ENCODE measurements at regions not wholly inside any gene's neighbourhood (a gene's known extent, or its start where the extent isn't known, plus 50 kb on each side); places are given as distances from the start of the nearest gene placed in this dataset.
A peak's percentile ranks its signal among the peaks of the same experiment; 100 is the strongest.

DNA sequence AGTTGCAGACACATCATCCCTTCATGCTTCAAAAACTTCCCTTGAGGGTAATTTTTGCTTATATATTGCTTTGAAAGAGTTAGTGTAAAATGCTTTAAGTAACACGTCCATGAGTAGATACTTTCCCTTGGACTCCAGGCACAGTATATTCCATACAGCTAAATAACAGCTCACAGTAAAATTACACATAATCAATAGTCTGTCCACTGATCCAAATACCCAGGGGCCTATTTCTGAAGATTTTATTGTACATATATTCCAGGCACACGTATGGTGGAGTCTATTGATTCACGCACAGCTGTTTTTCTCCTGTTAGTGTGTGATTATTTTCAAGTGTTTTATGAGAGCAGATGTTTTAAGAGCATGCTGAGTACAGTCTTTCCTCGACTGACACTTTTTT is 223.7 kb upstream of the GRAMD2B start:
- intact Hi-C loops (cut with DNase I): no loop called here

DNA sequence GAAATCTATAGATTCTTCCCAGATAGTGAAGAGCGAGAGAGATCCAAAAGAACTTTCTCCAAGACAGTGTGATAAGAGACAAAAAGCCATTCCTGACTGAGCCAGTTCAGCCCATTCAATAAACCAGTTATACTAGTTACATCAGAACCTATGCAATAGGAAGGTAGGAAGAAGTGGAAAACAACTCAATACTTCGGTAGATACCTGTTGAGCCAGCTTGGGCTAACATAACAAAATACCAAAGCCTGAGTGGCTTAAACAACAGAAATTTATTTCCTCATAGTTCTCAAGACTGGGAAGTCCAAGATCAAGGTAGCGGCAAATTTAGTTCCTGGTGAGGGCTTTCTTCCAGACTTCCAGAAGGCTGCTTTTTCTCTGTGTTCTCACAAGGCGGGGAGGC is 214.5 kb upstream of the GRAMD2B start:
- intact Hi-C loops (cut with DNase I): no loop called here
- ATAC-seq (ENCODE audit: poor library complexity) (no peak), DNase-seq (no peak)

More for the DNA sequence above, 223.7 kb upstream of the GRAMD2B start:
- no peak for DNase-seq
- no peak for ATAC-seq (ENCODE audit: poor library complexity)

DNA sequence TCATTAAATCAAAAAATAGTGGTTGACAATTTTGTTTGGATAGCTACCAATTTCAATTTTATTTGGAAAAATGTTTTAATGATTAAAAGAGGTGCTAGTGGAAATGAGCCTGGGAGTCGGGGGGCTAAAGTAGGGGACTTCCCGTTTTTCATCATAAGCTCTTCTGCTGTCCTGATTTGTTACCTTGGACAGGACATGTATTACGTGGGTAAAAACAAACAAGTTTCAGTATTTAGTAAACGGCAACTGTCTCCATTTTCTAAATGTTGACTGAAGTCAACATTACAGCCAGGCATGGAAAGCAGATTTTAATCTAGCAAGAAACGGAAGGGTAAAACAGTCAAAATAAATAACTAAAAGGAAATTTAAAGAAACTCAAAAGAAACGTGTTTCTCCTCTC is 212.3 kb upstream of the GRAMD2B start:
- intact Hi-C loops (cut with DNase I): no loop called here
- DNase-seq: no peak

DNA sequence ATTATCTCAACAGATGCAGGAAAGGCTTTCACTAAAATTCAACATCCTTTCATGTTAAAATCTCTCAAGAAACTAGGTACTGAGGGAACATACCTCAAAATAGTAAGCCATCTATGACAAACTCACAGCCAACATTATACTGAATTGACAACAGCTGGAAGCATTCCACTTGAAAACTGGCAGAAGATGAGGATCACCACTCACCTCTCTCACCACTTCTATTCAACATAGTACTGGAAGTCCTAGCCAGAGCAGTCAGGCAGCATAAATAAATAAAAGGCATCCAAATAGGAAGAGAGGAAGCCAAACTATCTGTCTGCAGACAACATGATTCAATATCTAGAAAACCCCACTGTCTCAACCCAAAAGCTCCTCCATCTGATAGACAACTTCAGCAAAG is 203.6 kb upstream of the GRAMD2B start:
- intact Hi-C loops (cut with DNase I): no loop called here
- peak; percentile 95 for ATAC-seq (ENCODE audit: poor library complexity)
- DNase-seq: no peak

More for the DNA sequence above, 212.3 kb upstream of the GRAMD2B start:
- no peak for ATAC-seq (ENCODE audit: poor library complexity)

- DNase-seq (no peak), ATAC-seq (ENCODE audit: poor library complexity) (peak; percentile 28)
- intact Hi-C loops (cut with DNase I): no loop called here
Measured at GRCh38 chr5:126220725-126221124, 202.5 kb upstream of the GRAMD2B start.

- no peak for DNase-seq
- ATAC-seq (ENCODE audit: poor library complexity): no peak
- intact Hi-C loops (cut with DNase I): no loop called here
Measured at GRCh38 chr5:126228934-126229333, 194.3 kb upstream of the GRAMD2B start.

DNA sequence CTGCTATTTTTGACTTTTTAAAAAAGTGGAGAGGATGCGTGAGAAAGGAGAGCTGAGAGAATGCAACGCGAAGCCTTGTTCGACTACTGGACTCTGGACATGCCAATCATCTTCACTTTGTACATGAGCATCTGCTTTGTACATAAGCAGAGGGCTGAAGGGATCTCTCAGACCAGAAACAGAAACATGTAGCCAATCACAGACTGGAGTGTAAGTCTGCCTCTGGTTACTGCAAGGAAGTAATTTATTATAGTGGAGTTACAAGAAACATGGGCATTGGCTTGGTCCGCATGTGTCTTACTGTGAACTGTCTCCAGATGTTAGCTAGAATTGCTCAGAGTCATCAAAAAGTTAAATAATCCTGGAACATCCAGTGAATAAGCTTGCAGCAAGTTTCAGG is 190.0 kb upstream of the GRAMD2B start:
- ATAC-seq (ENCODE audit: poor library complexity) (no peak), DNase-seq (no peak)
- intact Hi-C loops (cut with DNase I): no loop called here

GRCh38 chr5:126234563-126235195 is 188.5 kb upstream of the GRAMD2B start:
- DNase-seq: no peak
- intact Hi-C loops (cut with DNase I): no loop called here
- ATAC-seq (ENCODE audit: poor library complexity): peak; percentile 74

DNA sequence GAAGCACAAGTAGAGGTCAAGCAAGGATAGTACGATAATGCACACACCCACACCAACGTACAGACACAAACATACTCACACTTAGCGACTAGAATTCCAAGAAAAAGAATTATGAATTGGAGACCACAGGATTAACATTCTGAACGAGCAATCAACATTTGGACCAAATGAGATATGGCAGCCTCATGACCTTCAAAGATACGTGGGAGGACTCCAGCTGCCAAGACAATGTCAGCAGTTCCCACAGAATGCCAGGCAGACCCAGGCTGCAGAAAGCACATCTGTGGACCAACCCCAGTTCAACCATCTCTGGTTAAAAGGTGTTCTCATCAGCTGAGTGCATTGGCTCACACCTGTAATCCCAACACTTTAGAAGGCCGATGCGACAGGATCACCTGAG is 187.6 kb upstream of the GRAMD2B start:
- no peak for DNase-seq
- peak; percentile 87 for ATAC-seq (ENCODE audit: poor library complexity)
- intact Hi-C loops (cut with DNase I): no loop called here

DNA sequence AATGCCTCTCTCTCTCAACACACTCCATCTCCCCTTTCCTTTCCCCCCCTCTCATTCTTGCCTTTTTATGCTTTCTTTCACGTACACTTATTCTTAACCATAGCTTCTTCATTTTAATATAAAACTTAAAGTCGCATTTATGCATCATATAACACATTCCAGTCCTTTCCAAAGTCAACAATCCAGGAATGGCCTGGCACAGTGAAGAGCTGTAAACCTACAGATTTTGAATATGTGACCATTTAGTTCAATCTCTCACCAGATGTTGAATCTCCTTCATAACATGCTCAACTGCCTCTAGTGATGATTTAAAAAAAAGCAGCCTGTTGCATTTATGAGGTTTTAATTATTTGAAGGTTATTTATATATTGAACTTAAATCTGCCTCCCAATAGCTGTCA is 186.2 kb upstream of the GRAMD2B start:
- DNase-seq: no peak
- ATAC-seq (ENCODE audit: poor library complexity): no peak
- intact Hi-C loops (cut with DNase I): no loop called here

- intact Hi-C loops (cut with DNase I): no loop called here
- no peak for DNase-seq
- ATAC-seq (ENCODE audit: poor library complexity): no peak
Measured at GRCh38 chr5:126248611-126249010, 174.6 kb upstream of the GRAMD2B start.

DNA sequence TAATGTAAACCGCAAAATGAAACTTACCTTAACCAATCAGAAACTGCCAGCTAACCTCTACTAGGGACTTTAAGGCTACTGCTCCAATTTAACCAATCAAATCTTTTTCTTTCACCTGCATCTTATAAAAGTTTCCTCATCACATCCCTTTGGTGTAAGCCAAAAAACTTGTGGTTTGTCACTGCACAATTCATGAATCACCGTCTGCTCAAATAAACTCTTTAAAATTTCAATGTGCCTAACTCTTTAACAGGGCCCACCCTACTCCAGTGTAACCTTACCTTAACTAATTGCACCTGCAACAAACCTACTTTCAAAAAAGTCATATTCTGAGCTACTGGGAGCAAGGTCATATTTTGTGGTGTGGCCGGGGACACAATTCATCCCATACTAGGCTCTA is 172.2 kb upstream of the GRAMD2B start:
- ATAC-seq (ENCODE audit: poor library complexity) (no peak), DNase-seq (no peak)
- intact Hi-C loops (cut with DNase I): no loop called here

DNA sequence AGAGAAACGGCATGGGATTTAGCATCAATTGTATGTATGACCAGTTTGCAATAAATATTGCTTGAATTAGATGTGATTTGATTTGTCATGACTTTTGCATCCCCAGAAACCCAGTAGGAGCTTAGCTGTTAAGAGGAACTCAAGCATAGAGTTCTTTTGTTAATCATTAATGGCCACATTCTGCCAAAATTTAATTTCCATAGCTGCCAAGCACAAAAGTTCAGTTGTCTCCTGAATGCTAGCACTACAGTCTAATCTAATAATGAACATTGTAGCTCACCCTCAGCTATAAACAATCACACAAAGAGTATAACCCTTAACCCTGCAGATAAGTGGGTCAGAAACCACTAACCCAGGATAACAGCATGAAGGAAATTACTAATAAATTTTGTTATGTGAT is 169.8 kb upstream of the GRAMD2B start:
- ATAC-seq (ENCODE audit: poor library complexity) (no peak), DNase-seq (no peak)
- intact Hi-C loops (cut with DNase I): no loop called here

- ATAC-seq (ENCODE audit: poor library complexity) (no peak), DNase-seq (no peak)
- intact Hi-C loops (cut with DNase I): no loop called here
Measured at GRCh38 chr5:126263591-126264184, 159.5 kb upstream of the GRAMD2B start.

GRCh38 chr5:126265917-126266316 is 157.3 kb upstream of the GRAMD2B start:
- DNase-seq: no peak
- no peak for ATAC-seq (ENCODE audit: poor library complexity)
- intact Hi-C loops (cut with DNase I): no loop called here

DNA sequence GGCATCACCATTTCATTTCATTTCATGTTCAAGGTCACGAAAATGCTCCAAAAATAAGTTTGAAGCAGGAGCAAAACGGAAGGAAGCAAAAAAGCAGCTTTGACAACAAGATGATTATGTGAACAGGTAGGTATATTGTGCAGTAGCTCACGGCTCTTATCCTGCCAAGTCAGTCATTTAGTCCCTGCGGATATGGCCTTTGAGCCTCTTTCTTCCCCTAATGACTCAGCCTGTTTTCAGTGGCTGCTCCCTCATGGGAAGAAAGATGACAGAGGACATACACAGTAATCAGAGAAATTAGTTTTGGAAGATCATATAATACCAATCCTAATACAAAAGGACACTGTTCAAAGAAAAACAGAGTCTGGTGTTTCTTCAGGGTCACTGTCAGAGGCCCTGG is 155.8 kb upstream of the GRAMD2B start:
- DNase-seq (no peak), ATAC-seq (ENCODE audit: poor library complexity) (no peak)
- intact Hi-C loops (cut with DNase I): no loop called here

DNA sequence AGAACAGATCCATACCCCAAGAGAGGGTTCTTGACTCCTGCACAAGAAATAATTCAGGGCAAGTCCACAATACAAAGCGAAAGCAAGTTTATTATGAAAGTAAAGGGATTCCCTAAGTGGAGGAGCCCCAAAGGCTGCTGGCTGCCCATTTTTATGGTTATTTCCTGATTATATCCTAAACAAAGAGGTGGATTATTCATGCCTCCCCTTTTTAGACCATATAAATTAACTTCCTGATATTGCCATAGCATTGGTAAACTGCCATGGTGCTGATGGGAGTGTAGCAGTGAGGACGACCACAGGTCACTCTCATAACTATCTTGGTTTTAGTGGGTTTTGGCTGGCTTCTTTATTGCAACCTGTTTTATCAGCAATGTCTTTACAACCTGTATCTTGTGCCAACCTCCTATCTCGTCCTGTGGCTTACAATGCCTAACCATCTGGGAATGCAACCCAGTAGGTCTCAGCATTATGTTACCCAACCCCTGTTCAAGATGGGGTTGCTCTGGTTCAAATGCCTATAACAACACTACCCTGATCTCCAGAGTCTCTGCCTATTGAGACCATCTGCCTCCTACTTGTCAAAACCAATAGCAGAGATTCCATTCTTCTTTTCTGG is 154.4 kb upstream of the GRAMD2B start:
- DNase-seq (no peak), ATAC-seq (ENCODE audit: poor library complexity) (peak; percentile 12)
- intact Hi-C loops (cut with DNase I): no loop called here

- intact Hi-C loops (cut with DNase I): no loop called here
- DNase-seq (no peak), ATAC-seq (ENCODE audit: poor library complexity) (no peak)
Measured at GRCh38 chr5:126269511-126269910, 153.7 kb upstream of the GRAMD2B start.

GRCh38 chr5:126271141-126271540 is 152.1 kb upstream of the GRAMD2B start:
- intact Hi-C loops (cut with DNase I): no loop called here
- DNase-seq: no peak
- no peak for ATAC-seq (ENCODE audit: poor library complexity)

- ATAC-seq (ENCODE audit: poor library complexity) (no peak), DNase-seq (no peak)
- intact Hi-C loops (cut with DNase I): no loop called here
Measured at GRCh38 chr5:126274076-126274762, 149.0 kb upstream of the GRAMD2B start.
